BE2C (cell line): ENCODE measurements at regions not wholly inside any gene's neighbourhood (a gene's known extent, or its start where the extent isn't known, plus 50 kb on each side); places are given as distances from the start of the nearest gene placed in this dataset.

Experiments
- DNase-seq: peaks from one replicate; pipeline ENCODE4 v3.0.0-alpha.2; 2020
- H3K27me3 ChIP-seq: fragments of 250-450 bp; sonication (Bioruptor Pico); 2 replicates; pipeline ENCODE4 v1.5.1; 2020; ENCODE audit warnings: mild to moderate bottlenecking
- H3K36me3 ChIP-seq: fragments of 250-450 bp; sonication (Bioruptor Pico); 2 replicates; pipeline ENCODE4 v1.5.1; 2020; ENCODE audit warnings: mild to moderate bottlenecking
- H3K4me1 ChIP-seq: fragments of 250-450 bp; sonication (Bioruptor Pico); 2 replicates; pipeline ENCODE4 v1.5.1; 2020
- H3K4me3 ChIP-seq: 2 replicates; pipeline ENCODE4 v1.5.1; 2011; ENCODE audit warnings: low read depth, low read length
- H3K9me3 ChIP-seq: fragments of 250-450 bp; sonication (Bioruptor Pico); 2 replicates; pipeline ENCODE4 v1.5.1; 2020
- TF ChIP-seq, protein P1 (sequence below): IDR thresholded peaks from 2 replicates; pipeline ENCODE4 v1.5.1; 2012; ENCODE audit warnings: mild to moderate bottlenecking, low read depth, low read length

DNA sequence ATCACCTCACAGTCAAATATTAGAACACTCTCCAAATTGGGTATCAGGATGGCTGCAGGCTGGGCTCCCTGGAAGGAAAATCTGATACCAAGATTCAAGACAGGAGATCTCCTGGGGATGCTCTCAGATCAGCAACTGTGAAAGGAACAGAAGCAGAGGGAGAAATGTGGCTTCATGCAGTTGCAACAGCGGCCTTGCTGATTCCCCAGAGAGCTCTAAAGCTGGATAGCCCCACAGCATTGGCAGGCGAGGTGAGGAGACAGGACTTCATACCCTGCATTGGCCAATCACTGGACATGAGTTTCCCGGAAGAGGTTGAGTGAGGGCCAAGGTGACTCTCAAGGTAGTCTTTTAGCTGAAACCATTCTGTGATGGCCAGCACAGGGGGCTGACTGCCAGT, 190.6 kb downstream of the PTPN20 start:
- no peak for DNase-seq
- Histone ChIP-seq H3K4me1 (no peaks in the 10 kb centered on the region), H3K9me3 (no peaks in the 10 kb centered on the region), H3K27me3 (no peaks in the 10 kb centered on the region), H3K36me3 (no peaks in the 10 kb centered on the region), H3K4me3 (no peak overlapping the region)
- TF ChIP-seq, protein P1, sequence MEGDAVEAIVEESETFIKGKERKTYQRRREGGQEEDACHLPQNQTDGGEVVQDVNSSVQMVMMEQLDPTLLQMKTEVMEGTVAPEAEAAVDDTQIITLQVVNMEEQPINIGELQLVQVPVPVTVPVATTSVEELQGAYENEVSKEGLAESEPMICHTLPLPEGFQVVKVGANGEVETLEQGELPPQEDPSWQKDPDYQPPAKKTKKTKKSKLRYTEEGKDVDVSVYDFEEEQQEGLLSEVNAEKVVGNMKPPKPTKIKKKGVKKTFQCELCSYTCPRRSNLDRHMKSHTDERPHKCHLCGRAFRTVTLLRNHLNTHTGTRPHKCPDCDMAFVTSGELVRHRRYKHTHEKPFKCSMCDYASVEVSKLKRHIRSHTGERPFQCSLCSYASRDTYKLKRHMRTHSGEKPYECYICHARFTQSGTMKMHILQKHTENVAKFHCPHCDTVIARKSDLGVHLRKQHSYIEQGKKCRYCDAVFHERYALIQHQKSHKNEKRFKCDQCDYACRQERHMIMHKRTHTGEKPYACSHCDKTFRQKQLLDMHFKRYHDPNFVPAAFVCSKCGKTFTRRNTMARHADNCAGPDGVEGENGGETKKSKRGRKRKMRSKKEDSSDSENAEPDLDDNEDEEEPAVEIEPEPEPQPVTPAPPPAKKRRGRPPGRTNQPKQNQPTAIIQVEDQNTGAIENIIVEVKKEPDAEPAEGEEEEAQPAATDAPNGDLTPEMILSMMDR: no peak

DNA sequence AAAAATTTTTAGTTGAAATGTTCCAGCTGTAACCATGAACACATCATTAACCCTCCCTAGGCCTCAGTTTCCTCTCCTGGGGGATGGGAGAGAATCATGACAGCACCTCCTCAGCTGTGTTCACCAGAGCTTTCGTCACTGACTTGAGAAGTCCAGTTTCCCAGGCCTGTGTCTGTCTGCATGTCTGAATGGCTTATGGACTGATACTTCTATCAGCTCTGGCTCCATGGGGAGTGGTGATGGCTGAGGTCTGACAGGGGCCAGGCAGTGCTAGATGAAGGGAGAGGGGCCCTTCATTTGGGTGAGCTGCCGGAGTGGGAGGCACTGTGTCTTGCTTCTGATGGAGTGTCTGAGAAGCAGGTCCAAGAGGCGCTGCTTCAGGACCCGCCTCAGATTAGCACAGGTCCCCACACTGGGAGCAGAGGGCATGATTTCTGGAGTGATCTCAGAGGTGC, 192.9 kb downstream of the PTPN20 start:
- no peaks in the 10 kb centered on the region for H3K9me3 ChIP-seq
- no peaks in the 10 kb centered on the region for H3K27me3 ChIP-seq
- H3K4me1 ChIP-seq: no peaks in the 10 kb centered on the region; the same call in 1 of the 2 replicates
- no peak for DNase-seq
- no peak overlapping the region for H3K4me3 ChIP-seq
- no peaks in the 10 kb centered on the region for H3K36me3 ChIP-seq
- TF ChIP-seq, protein P1: no peak

DNA sequence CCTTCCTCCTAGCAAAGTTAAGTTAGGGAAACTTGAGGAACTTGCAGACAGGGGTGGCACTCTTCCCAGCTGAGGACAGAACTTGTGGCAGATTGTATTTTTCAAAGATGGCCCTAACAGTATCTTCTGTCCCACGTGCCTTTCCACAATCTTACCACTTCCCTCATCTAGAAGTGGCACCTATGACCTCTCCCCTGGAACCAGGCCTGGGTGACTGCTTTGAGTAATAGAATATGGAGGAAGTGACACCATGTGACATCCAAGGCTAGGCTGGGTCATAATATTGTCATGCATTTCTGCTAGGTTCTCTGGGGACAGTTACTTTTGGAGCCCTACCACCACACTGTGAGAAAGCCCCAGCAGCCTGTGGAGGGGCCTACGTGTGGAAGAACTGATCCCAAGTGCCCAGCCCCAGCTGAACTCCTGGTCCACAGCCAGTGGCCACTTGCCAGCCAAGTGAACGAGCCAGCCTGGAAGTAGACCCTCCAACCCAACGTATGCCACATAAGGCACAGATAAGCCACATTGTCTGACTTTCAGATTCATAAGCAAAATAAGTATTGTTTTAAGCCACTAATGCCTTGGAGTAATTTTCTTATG, 193.7 kb downstream of the PTPN20 start:
- Histone ChIP-seq H3K27me3 (no peaks in the 10 kb centered on the region), H3K36me3 (no peaks in the 10 kb centered on the region), H3K4me1 (no peaks in the 10 kb centered on the region; the same call in 1 of the 2 replicates), H3K9me3 (no peaks in the 10 kb centered on the region), H3K4me3 (no peak overlapping the region)
- DNase-seq: no peak
- TF ChIP-seq, protein P1: no peak

- no peak for DNase-seq
- TF ChIP-seq, protein P1: no peak
- no peaks in the 10 kb centered on the region for H3K9me3 ChIP-seq
- H3K36me3 ChIP-seq: no peaks in the 10 kb centered on the region
- H3K27me3 ChIP-seq: no peaks in the 10 kb centered on the region
- no peaks in the 10 kb centered on the region; the same call in 1 of the 2 replicates for H3K4me1 ChIP-seq
- H3K4me3 ChIP-seq: no peak overlapping the region
Measured at GRCh38 chr10:47107007-47107747, 192.8 kb upstream of the GDF10 start.

GRCh38 chr10:47109906-47110305, 190.1 kb upstream of the GDF10 start:
- Histone ChIP-seq H3K4me3 (no peak overlapping the region), H3K36me3 (no peaks in the 10 kb centered on the region), H3K9me3 (no peaks in the 10 kb centered on the region), H3K4me1 (no peaks in the 10 kb centered on the region; the same call in 1 of the 2 replicates), H3K27me3 (no peaks in the 10 kb centered on the region)
- TF ChIP-seq, protein P1: no peak
- no peak for DNase-seq

- Histone ChIP-seq H3K9me3 (no peaks in the 10 kb centered on the region), H3K27me3 (no peaks in the 10 kb centered on the region), H3K4me3 (no peak overlapping the region), H3K4me1 (no peaks in the 10 kb centered on the region; the same call in 1 of the 2 replicates), H3K36me3 (no peaks in the 10 kb centered on the region)
- DNase-seq: no peak
- TF ChIP-seq, protein P1: peak; percentile 17; the same call in 1 of the 2 replicates
Measured at GRCh38 chr10:47111329-47111862, 188.6 kb upstream of the GDF10 start.
